A673 (cell line): ENCODE measurements at regions not wholly inside any gene's neighbourhood (a gene's known extent, or its start where the extent isn't known, plus 50 kb on each side); places are given as distances from the start of the nearest gene placed in this dataset.

ENCODE experiments used
- CTCF ChIP-seq: fragments of 300-800, 200-600 bp; sonication (generic); conservative IDR thresholded peaks from 2 replicates; pipeline ENCODE4 v1.5.1; 2017; ENCODE audit warnings: low read depth, mild to moderate bottlenecking, antibody characterized with exemption, low read length, moderate library complexity, mixed read lengths
- EZH2 ChIP-seq: fragments of 200-600 bp; sonication (generic); IDR thresholded peaks from 2 replicates; pipeline ENCODE4 v1.6.1; 2017; ENCODE audit warnings: borderline replicate concordance, low read depth, mild to moderate bottlenecking, mixed read lengths, antibody characterized with exemption, low read length; ENCODE audit not compliant: poor library complexity, severe bottlenecking

DNA sequence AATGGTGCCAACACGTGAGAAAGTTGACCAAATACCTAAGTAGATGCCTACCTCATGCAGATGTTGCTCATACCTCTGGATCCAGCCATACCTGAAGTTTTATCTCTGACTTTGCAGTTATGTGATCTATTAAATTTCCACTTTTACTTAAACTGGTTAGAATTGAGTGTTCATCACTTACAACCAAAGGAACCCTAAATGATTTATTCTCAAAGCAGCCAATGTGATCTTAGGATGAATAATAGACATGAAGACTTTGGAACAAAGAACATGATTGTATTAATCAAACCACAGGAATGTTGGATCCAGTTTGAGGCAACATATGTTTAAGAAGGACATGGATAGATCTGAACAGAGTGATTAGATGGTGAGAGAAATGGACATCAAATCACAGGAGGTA is 68.7 kb downstream of the IRX6 start:
- no peak for TF ChIP-seq EZH2
- no peak for TF ChIP-seq CTCF
